Endodermal cell (in vitro differentiated cells): ENCODE measurements at regions not wholly inside any gene's neighbourhood (a gene's known extent, or its start where the extent isn't known, plus 50 kb on each side); places are given as distances from the start of the nearest gene placed in this dataset.

Experiments used
- DNase-seq: peaks from one replicate; pipeline ENCODE4 v3.0.0-alpha.2; 2017
- H3K27ac ChIP-seq: 2 replicates; pipeline ENCODE4 v1.5.1; 2013; ENCODE audit warnings: mild to moderate bottlenecking, low read depth, low read length, moderate library complexity
- H3K27me3 ChIP-seq: 2 replicates; pipeline ENCODE4 v1.6.1; 2013; ENCODE audit warnings: mild to moderate bottlenecking, low read length, moderate library complexity; ENCODE audit not compliant: insufficient read depth, control insufficient read depth, poor library complexity, severe bottlenecking
- H3K36me3 ChIP-seq: 2 replicates; pipeline ENCODE4 v1.7.0; 2013; ENCODE audit warnings: mild to moderate bottlenecking, low read length, moderate library complexity; ENCODE audit not compliant: control insufficient read depth, insufficient read depth
- H3K4me1 ChIP-seq: one replicate; pipeline ENCODE4 v1.7.0; 2013; ENCODE audit warnings: low read length; ENCODE audit not compliant: control insufficient read depth, insufficient read depth
- H3K4me3 ChIP-seq: 2 replicates; pipeline ENCODE4 v1.5.1; 2013; ENCODE audit warnings: mild to moderate bottlenecking, low read length, moderate library complexity
- H3K9ac ChIP-seq: 2 replicates; pipeline ENCODE4 v1.6.1; 2013; ENCODE audit warnings: mild to moderate bottlenecking, low read length, moderate library complexity; ENCODE audit not compliant: poor library complexity, severe bottlenecking; ENCODE audit errors: extremely low read depth
- H3K9me3 ChIP-seq: 2 replicates; pipeline ENCODE4 v1.6.1; 2013; ENCODE audit warnings: mild to moderate bottlenecking, low read length, moderate library complexity; ENCODE audit not compliant: control insufficient read depth
- H3K27ac Mint-ChIP-seq: 2 replicates; pipeline ENCODE4 v1.8.0; 2020; ENCODE audit warnings: mixed read lengths
- H3K27me3 Mint-ChIP-seq: 2 replicates; pipeline ENCODE4 v1.8.0; 2021; ENCODE audit warnings: mild to moderate bottlenecking, mixed read lengths; ENCODE audit not compliant: insufficient read depth
- H3K36me3 Mint-ChIP-seq: 2 replicates; pipeline ENCODE4 v1.8.0; 2020; ENCODE audit warnings: low read depth, mixed read lengths
- H3K4me1 Mint-ChIP-seq: 2 replicates; pipeline ENCODE4 v1.8.0; 2020; ENCODE audit warnings: mixed read lengths
- H3K4me3 Mint-ChIP-seq: 2 replicates; pipeline ENCODE4 v1.8.0; 2020; ENCODE audit warnings: mild to moderate bottlenecking, moderate library complexity, mixed read lengths
- H3K9me3 Mint-ChIP-seq: 2 replicates; pipeline ENCODE4 v1.8.0; 2020; ENCODE audit warnings: mild to moderate bottlenecking, mixed read lengths
- CTCF ChIP-seq: fragments of 200-600 bp; sonication (generic); conservative IDR thresholded peaks from 2 replicates; pipeline ENCODE4 v1.5.0; 2021; ENCODE audit warnings: antibody characterized with exemption, mild to moderate bottlenecking
- WGBS, 2 experiments: methylation state at CpG; one replicate each; pipeline versions ENCODE4 v1.1.5 to v1.1.7; 2013; ENCODE audit warnings: missing lambda C conversion rate in 2 of 2, mixed read lengths in 1 of 2; ENCODE audit not compliant: insufficient coverage in 1 of 2, insufficient read length in 1 of 2; 5-methylcytosine and 5-hydroxymethylcytosine counted together

- H3K27ac ChIP-seq: no peak overlapping the region
- no peaks in the 10 kb centered on the region for H3K27me3 Mint-ChIP-seq
- TF ChIP-seq CTCF: no peak
- DNase-seq: no peak
- no peak overlapping the region for H3K4me3 ChIP-seq
- H3K9me3 ChIP-seq: no peaks in the 10 kb centered on the region
- H3K27ac Mint-ChIP-seq: no peak overlapping the region
- no peaks in the 10 kb centered on the region for H3K4me1 ChIP-seq
- no peaks in the 10 kb centered on the region for H3K36me3 ChIP-seq
- H3K9ac ChIP-seq: no peak overlapping the region
- H3K4me1 Mint-ChIP-seq: no peaks in the 10 kb centered on the region
- 92 to 94% methylated on average over 3 of the region's 3 CpGs for WGBS, 2 experiments
- no peak overlapping the region for H3K4me3 Mint-ChIP-seq
- no peaks in the 10 kb centered on the region for H3K36me3 Mint-ChIP-seq
- no peaks in the 10 kb centered on the region for H3K9me3 Mint-ChIP-seq
- H3K27me3 ChIP-seq: no peaks in the 10 kb centered on the region
Observed at GRCh38 chr9:3080951-3081350, 237.1 kb upstream of the PUM3 start.

DNA sequence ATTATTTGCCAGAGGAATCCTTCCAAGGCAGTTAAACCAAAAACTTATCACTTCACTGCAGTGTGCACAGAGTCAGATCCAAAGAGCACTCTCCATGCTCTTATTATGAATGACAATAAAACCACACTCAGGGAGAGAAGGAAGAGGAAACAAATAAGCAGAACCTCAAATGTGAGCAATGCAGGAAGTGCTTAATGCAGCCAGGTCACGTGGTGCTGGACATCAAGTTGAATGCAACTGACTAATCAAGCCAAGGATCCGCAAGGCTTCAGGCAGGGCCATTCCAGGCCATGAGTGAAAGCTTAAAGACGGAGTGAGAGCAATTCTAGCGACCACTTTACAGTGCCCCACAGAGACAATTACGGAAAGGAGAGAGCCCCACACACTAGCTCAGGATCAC lies 230.4 kb upstream of the PUM3 start:
- no peak overlapping the region for H3K9ac ChIP-seq
- H3K27ac ChIP-seq: no peak overlapping the region
- 87 to 89% methylated on average over 5 of the region's 5 CpGs for WGBS, 2 experiments
- no peak for TF ChIP-seq CTCF
- Mint-ChIP-seq H3K4me1 (no peaks in the 10 kb centered on the region), H3K27me3 (no peaks in the 10 kb centered on the region), H3K9me3 (peaks cover 5% of the 10 kb centered on the region), H3K4me3 (no peak overlapping the region), H3K36me3 (no peaks in the 10 kb centered on the region), H3K27ac (no peak overlapping the region)
- H3K36me3 ChIP-seq: no peaks in the 10 kb centered on the region
- no peaks in the 10 kb centered on the region for H3K4me1 ChIP-seq
- H3K4me3 ChIP-seq: no peak overlapping the region
- H3K27me3 ChIP-seq: no peaks in the 10 kb centered on the region
- no peak for DNase-seq
- no peaks in the 10 kb centered on the region for H3K9me3 ChIP-seq

- no peak overlapping the region for H3K27ac ChIP-seq
- H3K9ac ChIP-seq: no peak overlapping the region
- H3K27me3 Mint-ChIP-seq: no peaks in the 10 kb centered on the region
- whole genome bisulfite sequencing, 2 experiments: 78 to 83% methylated on average over 1 of the region's 1 CpG
- no peak overlapping the region for H3K4me3 Mint-ChIP-seq
- no peaks in the 10 kb centered on the region for H3K27me3 ChIP-seq
- no peaks in the 10 kb centered on the region for H3K36me3 Mint-ChIP-seq
- no peak for TF ChIP-seq CTCF
- H3K9me3 Mint-ChIP-seq: peaks cover 5% of the 10 kb centered on the region
- H3K4me3 ChIP-seq: no peak overlapping the region
- no peaks in the 10 kb centered on the region for H3K9me3 ChIP-seq
- DNase-seq: no peak
- H3K4me1 ChIP-seq: no peaks in the 10 kb centered on the region
- no peaks in the 10 kb centered on the region for H3K36me3 ChIP-seq
- peaks cover 7% of the 10 kb centered on the region for H3K4me1 Mint-ChIP-seq
- H3K27ac Mint-ChIP-seq: no peak overlapping the region
Observed at GRCh38 chr9:3066591-3066990, 222.7 kb upstream of the PUM3 start.
